ENCODE measurements at regions not wholly inside any gene's neighbourhood (a gene's known extent, or its start where the extent isn't known, plus 50 kb on each side); places are given as distances from the start of the nearest gene placed in this dataset.

DNA sequence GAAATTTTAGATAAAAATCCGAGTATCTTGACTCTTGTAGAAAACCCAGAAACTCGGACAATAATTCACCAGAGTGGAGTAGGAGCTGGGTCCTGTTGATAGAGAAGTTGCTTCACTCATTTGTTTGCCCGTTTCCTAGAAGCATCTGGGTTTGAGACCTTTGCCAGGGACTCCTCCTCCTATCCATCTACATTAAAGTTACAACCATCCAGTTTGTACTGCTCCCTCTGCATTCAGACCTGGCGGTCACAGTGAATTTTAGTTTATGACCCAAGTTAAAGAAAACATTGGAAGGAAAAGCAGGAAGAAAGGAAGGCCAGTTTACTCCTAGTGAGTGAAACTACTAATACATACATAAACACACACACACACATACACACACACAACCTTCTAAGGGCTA is 64.6 kb downstream of the CLDN17 start:
- Histone ChIP-seq H3K27ac (ENCODE audit: extremely low read length, insufficient read depth, low read length) (no peak overlapping the region), H4K20me1 (ENCODE audit: insufficient read depth, low read length) (no peaks in the 10 kb centered on the region), H3K36me3 (replicated peaks in 1 of 2; ENCODE audit: control insufficient read depth in 1 of 2, insufficient read depth in 2 of 2, low read length in 2 of 2) (no peaks in the 10 kb centered on the region), H3K9me3 (ENCODE audit: low read length) (peaks cover 76% of the 10 kb centered on the region), H3K79me2 (ENCODE audit: insufficient read depth, low read length) (no peaks in the 10 kb centered on the region), H3K4me3 (replicated peaks in 1 of 3; ENCODE audit: insufficient read depth in 1 of 3, low read depth in 2 of 3, low read length in 3 of 3) (no peak overlapping the region), H3K4me1 (ENCODE audit: insufficient read depth, low read length) (no peaks in the 10 kb centered on the region), H2AFZ (ENCODE audit: low read length) (no peak overlapping the region), H3K27me3 (ENCODE audit: control insufficient read depth in 1 of 2, insufficient read depth in 2 of 2, low read length in 2 of 2) (no peaks in the 10 kb centered on the region), H3K9ac (ENCODE audit: insufficient read depth, low read depth, low read length) (no peak overlapping the region), H3K4me2 (ENCODE audit: low read depth, low read length) (no peak overlapping the region)
- no peak for ATAC-seq
- TF ChIP-seq KMT2A (CRISPR knock-in tag; IDR thresholded peaks at IDR 0.05) = no peak
- TF ChIP-seq ZNF782 (CRISPR knock-in tag; IDR thresholded peaks at IDR 0.05; ENCODE audit: borderline replicate concordance) = no peak
- TF ChIP-seq, protein P1, sequence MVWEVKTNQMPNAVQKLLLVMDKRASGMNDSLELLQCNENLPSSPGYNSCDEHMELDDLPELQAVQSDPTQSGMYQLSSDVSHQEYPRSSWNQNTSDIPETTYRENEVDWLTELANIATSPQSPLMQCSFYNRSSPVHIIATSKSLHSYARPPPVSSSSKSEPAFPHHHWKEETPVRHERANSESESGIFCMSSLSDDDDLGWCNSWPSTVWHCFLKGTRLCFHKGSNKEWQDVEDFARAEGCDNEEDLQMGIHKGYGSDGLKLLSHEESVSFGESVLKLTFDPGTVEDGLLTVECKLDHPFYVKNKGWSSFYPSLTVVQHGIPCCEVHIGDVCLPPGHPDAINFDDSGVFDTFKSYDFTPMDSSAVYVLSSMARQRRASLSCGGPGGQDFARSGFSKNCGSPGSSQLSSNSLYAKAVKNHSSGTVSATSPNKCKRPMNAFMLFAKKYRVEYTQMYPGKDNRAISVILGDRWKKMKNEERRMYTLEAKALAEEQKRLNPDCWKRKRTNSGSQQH (CRISPR knock-in tag; IDR thresholded peaks at IDR 0.05; ENCODE audit: low read depth) = no peak
- ChIA-PET CTCF (ENCODE audit: low intra/inter-chr PET ratio, low total read pairs) (no interaction called here), POLR2A (no interaction called here)
- DNase-seq (ENCODE audit: low spot score) = no peak
- WGBS (ENCODE audit: low lambda C conversion rate) = 23% methylated on average over 4 of the region's 4 CpGs
- BruUV-seq (replicated peaks) = no TSS peak
- intact Hi-C loops (cut with micrococcal nuclease; ENCODE audit: unreplicated experiment) (no loop called here), in situ Hi-C loops (cut with HindIII; ENCODE audit: extremely low pct_ligation_motif_present, low pct_unique_long_range_greater_than_20kb) (no loop called here)
- FAIRE-seq = no peak

DNA sequence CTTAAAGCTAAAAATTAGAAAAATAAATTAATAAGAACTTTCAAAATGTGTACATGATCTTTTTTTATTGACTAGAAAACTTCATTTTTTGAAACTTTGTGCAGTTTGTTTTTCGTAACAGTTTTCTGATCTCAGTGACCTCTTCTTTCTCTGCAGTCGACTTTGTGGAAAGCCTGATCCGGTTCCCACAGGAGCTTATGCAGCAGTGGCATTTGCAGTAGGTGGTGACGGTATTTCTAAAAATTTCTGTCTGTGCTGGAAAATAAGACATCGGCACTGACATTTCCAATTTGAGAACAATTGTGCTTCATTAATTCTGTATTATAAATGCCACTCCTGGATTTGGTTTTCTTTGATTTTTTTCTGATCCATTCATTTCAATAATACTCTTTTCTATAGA is 68.8 kb downstream of the CLDN17 start:
- no peaks in the 10 kb centered on the region for H4K20me1 ChIP-seq (ENCODE audit: insufficient read depth, low read length)
- no peak overlapping the region for H3K27ac ChIP-seq (ENCODE audit: extremely low read length, insufficient read depth, low read length)
- H3K36me3 ChIP-seq (replicated peaks in 1 of 2; ENCODE audit: control insufficient read depth in 1 of 2, insufficient read depth in 2 of 2, low read length in 2 of 2) = no peaks in the 10 kb centered on the region
- H3K79me2 ChIP-seq (ENCODE audit: insufficient read depth, low read length) = no peaks in the 10 kb centered on the region
- H3K4me2 ChIP-seq (ENCODE audit: low read depth, low read length) = no peak overlapping the region
- DNase-seq (ENCODE audit: low spot score) (no peak), ATAC-seq (no peak), FAIRE-seq (no peak)
- TF ChIP-seq PCBP1 (IDR thresholded peaks at IDR 0.05; ENCODE audit: borderline replicate concordance, low read depth, low read length) = no peak
- TF ChIP-seq, protein P2, sequence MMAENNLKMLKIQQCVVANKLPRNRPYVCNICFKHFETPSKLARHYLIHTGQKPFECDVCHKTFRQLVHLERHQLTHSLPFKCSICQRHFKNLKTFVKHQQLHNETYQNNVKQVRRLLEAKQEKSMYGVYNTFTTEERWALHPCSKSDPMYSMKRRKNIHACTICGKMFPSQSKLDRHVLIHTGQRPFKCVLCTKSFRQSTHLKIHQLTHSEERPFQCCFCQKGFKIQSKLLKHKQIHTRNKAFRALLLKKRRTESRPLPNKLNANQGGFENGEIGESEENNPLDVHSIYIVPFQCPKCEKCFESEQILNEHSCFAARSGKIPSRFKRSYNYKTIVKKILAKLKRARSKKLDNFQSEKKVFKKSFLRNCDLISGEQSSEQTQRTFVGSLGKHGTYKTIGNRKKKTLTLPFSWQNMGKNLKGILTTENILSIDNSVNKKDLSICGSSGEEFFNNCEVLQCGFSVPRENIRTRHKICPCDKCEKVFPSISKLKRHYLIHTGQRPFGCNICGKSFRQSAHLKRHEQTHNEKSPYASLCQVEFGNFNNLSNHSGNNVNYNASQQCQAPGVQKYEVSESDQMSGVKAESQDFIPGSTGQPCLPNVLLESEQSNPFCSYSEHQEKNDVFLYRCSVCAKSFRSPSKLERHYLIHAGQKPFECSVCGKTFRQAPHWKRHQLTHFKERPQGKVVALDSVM (CRISPR knock-in tag; IDR thresholded peaks at IDR 0.05) = no peak
- H2AFZ ChIP-seq (ENCODE audit: low read length) = no peak overlapping the region
- POLR2A ChIA-PET = no interaction called here
- peaks cover 63% of the 10 kb centered on the region for H3K9me3 ChIP-seq (ENCODE audit: low read length)
- no peak overlapping the region for H3K4me3 ChIP-seq (replicated peaks in 1 of 3; ENCODE audit: insufficient read depth in 1 of 3, low read depth in 2 of 3, low read length in 3 of 3)
- 8% methylated on average over 5 of the region's 5 CpGs for WGBS (ENCODE audit: low lambda C conversion rate)
- in situ Hi-C loops (cut with HindIII; ENCODE audit: extremely low pct_ligation_motif_present, low pct_unique_long_range_greater_than_20kb) = no loop called here
- no TSS peak for BruUV-seq (replicated peaks)
- no peaks in the 10 kb centered on the region for H3K4me1 ChIP-seq (ENCODE audit: insufficient read depth, low read length)
- H3K27me3 ChIP-seq (ENCODE audit: control insufficient read depth in 1 of 2, insufficient read depth in 2 of 2, low read length in 2 of 2) = no peaks in the 10 kb centered on the region
- CTCF ChIA-PET (ENCODE audit: low intra/inter-chr PET ratio, low total read pairs) = no interaction called here
- intact Hi-C loops (cut with micrococcal nuclease; ENCODE audit: unreplicated experiment) = no loop called here
- H3K9ac ChIP-seq (ENCODE audit: insufficient read depth, low read depth, low read length) = no peak overlapping the region
